Mesenteric fat pad (tissue), 1 donor: ENCODE measurements at regions not wholly inside any gene's neighbourhood (a gene's known extent, or its start where the extent isn't known, plus 50 kb on each side); places are given as distances from the start of the nearest gene placed in this dataset.

Experiments used
- DNase-seq: peaks from one replicate; pipeline ENCODE4 v3.0.0-alpha.2; 2020; ENCODE audit warnings: low spot score
- donor health status: DM: yes; HTN: yes; CAD: no.

DNA sequence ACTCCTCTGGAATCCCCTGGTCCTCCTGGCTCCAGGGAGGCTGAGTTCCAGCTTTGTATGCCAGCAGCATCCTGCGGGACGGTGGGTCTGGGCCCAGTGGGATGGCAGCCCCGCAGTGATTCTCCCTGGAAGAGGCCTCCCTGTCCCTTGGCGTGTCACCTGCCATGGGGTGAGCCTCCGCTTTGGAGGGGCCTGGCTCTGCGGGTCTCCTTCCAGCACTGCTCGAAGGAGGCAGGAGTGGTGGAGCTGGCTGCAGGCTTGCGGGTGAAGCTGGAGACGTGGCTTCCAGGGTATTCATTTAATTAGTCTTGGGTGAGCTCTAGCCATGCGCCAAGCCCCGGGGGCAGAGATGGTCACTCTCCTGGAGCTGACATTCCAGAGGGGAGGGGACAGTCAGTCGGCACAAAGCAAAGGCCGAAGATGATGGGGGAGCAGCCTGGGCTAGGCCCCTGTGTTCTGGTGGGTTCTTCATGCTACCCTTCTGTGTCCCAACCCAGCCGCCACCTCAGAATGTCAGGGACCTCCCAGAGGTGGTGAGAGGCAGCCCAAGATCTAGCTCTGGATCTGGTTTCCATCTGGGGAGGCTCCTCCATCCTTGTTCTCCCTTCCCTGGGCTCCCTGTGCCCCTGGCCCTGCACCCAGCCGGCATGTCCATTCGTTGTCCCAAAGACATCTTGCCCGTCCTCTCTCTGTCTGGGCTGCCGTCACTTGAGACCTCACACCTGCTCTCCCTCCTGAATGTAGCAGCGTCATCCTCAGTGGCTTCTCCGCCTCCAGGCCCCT is 1332.5 kb downstream of the BRD1 start:
- DNase-seq, result no peak

DNA sequence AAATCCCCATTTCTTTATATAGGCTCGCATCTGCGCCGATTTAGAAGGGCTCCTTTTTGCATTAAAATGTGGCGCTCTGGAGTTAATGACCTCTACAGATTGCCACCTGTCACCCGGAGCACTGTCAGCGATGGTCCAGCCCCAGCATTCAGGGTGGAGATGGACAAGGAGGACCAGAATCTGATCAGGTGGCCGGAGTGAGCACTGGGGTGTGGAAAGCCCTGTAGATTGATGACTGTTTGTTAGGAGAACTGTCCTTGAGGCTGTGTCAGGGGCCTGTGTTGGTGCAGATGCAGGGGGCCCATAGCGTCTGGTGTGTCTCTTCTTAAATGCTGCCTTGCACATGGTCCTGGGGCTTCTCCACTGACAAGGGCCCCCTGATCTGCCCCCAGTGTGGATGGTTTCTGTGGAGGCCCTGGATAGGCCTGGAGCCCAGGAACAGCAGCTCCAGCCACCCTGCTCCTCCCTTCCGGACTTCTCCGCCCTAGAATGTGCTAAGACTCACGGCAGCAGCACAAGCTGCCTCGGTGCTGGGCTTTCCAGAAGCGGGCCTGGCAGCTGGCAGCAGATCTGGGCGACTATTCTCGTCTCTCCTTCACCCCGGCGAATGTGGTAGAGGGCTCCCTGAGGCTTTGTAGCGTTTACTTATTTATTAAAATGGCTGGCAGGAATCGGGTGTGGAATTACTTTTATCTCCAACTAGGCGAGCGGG is 1333.3 kb downstream of the BRD1 start:
- DNase-seq, result no peak

- DNase-seq, result no peak
These were observed 1333.9 kb downstream of the BRD1 start for GRCh38 chr22:48493733-48494132.

DNA sequence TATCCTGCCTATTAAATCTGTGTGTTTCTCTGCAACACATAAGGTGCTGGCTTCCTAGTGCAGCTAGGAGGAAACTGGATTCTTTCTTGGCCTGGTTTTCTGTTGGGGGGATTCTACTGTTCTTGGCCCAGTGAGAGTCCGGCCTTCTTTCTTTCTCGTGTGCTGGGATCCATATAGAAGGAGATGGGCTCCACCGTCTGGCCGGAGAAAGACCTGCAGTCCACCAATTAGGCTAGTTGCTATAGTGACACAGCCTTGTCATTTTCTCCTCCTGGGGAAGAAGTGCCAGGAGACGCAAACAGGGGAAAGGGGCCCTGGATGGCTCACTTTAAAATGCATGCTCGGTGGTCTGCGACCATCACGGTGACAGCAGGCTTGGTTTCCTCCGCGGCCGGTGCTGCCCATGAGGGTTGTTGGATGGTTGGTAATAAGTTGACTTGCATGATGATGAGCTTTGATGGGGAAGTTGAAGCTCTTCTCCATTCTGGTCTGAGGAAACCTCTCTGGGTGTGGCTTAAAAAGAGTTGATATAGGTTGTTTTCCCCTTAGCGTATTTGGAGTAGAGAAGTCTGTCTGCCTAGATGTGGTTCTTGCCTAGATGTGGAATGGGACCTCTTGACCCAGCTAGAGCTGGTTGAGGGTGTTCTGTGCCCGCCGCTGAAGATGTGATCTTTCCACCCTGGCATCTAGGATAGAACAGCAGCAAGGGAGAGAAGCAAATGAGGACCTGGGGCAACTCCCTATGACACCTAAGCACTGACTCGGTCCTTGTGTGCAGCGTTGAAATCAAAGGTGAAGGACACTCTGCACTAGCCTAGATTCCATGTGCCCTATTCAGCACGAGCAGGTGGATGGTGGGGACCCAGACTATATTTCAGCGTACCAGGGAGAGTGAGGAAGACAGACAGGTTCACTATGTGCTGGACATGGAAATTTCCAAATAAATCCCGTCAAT is 1335.0 kb downstream of the BRD1 start:
- no peak for DNase-seq

DNA sequence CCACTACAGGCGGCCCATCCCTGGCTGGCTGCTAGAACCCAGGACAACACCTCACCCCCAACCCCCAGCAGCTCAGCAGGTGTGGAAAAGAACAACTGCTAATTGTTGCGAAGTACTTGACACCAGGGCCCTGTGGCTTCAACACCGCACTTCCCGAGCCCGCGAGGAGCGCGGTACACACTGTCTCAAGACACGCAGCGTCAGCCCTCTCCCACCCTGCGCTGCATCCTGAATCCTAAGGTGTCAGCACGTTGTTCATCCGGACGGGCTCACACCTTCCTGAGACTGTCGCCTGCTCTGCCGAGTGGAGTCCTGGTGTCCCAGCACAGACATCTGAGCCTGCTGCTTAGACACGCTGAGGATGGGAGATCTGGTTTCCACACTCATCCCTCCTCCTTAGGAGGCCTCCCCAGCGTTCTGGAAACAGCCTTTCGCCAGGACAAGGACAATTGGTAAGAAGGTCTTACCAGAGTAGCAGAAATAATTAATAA is 1336.2 kb downstream of the BRD1 start:
- peak; percentile 51 for DNase-seq

GRCh38 chr22:48490500-48491411 is 1336.9 kb downstream of the BRD1 start:
- DNase-seq, result peak; percentile 73

GRCh38 chr22:48489551-48490499 is 1337.8 kb downstream of the BRD1 start:
- DNase-seq, result peak; percentile 76

DNA sequence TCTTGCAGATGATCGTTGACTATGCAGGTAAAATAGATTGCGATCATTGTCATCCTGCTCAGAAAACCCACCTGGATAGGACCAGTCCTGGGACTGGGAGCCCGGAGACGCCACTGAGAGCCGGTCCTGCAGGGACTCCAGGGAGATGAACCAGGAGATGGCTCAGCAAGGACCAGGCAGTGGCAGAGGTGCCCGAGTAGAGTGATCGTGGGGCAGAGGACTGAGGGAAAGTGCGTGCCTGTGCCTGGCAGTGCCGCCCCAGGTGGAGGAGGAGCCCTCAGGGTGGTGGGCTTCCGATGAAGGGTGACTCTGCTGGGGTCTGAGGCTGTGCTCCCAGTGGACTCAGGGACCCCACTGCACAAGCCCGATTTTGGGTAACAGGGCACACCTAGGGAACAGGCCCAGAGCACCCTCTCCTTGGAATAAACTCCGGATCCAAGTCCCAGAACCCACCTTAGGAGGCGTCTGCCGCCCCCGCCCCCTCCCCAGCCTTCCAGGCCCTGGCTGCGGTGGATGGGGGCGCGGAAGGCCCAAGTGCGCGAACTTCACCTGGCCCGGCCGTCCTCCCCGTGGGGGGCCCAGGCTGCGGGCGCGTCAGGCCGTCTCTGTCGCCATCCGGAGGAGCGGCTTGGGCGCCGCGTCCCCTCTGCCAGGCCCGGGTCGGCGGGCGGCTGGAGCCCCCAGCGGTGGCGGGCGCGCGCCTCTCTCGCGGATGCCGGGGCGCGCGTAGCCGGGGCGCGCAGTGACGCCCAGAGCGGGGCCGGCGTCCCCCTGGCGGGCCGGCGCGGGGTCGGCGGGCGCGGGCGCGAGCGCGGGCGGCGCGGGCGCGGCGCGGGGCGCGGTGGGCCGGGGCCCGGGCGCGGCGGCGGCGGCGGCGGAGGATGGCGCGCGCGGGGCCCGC is 1338.8 kb downstream of the BRD1 start:
- DNase-seq, result peak; percentile 75

DNA sequence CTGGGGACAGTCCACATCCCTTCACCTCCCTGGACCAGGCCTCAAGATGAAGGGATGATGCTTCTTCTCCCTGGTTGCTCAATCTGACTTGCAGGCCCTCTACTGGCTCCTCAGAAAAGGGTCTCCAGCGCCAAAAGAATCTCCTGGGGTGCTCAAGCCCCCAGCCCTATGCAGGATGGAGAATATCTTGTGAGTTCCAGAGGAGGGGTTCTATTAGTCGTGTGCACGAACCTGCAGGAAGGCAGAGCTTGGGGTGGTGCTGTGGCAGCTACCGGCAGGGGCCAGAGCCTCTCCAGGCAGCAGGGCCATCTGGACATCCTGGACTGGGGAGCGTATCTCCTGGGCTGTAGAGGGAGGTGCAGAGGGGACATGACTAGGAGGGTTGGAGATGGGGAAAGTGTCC is 1339.5 kb downstream of the BRD1 start:
- no peak for DNase-seq

DNA sequence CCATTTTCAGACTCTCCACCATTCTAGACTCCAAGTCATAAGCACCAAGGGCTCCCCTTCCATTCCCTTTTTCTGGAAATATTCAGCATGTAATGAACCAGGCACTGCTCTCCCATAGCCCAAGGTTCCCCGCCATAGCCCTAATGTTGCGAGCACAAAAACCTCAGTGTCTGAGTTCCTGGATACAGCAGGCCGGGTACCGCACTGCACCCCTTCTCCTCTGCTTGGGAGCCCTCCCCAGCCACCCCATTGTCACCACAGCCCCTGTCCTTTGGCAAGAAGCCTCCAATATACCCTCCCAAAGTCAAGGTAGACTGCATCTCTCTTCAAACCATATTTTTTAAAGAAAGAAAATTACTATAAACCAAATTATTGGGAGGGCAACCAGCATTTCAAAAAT is 1341.1 kb downstream of the BRD1 start:
- no peak for DNase-seq

DNA sequence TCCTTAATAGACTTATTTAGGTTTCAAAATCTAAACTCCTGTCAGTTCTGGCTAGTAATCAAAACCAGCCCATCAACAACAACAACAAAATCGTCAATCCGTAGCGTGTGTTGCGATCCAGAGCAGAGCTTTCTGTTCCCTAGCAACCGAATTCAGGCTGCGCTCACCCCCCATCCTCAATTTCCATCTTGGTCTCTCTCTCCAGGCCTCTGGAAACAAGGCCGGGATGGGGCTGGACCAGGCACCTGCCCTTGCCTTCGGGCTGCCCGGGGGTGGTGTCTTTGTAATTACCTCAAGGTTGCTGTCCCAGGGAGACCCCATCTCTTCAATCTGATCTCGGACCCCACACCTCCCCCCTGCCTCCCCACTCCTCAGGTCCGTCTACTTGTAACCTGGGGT is 1341.5 kb downstream of the BRD1 start:
- peak; percentile 82 for DNase-seq

DNA sequence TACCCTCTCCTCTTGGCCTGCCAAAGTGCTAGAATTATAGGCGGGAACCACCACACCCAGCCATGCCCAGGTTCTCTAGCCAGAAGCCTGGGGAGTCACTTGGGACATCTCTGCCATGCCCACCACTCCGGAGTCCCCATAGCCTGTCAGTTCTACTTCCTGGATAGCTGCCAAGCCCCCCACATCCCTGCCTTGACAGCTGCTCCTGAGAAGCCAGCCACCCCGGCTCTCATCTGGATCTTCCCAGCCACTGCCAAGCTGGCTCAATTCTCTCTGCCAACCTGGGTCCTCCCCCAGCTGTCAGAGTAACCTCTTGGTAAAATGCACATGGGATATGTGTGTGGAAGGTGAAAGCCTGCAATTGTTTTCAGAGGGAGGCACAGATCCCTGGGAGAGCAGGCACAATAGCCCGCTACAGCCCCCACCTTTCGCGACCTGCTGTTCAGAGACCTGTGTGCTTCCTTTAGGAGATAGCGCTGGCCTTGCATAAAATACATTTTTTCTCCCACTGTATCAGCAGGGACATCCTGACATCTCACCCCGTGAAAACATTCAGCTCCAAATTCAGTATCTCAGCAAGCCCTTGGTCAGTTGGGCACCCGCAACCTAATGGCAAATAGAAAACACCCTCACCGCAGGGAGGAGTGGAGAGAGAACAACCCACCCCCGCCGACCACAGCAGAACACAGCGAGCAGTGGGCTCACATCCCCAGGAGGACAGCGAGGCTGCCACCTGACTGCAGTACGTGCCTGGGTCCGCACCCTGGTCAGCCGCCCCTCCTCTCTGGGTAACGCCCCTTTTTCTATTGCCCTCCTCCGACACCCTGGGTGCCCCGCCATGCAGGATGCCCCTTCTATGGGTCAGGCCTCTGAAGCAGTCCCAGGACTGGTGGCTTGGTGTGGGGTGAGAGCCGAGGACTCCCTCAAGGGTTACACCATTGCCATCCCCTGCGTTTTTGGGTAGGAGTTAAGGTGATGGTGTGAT is 1342.2 kb downstream of the BRD1 start:
- DNase-seq, result peak; percentile 79

DNA sequence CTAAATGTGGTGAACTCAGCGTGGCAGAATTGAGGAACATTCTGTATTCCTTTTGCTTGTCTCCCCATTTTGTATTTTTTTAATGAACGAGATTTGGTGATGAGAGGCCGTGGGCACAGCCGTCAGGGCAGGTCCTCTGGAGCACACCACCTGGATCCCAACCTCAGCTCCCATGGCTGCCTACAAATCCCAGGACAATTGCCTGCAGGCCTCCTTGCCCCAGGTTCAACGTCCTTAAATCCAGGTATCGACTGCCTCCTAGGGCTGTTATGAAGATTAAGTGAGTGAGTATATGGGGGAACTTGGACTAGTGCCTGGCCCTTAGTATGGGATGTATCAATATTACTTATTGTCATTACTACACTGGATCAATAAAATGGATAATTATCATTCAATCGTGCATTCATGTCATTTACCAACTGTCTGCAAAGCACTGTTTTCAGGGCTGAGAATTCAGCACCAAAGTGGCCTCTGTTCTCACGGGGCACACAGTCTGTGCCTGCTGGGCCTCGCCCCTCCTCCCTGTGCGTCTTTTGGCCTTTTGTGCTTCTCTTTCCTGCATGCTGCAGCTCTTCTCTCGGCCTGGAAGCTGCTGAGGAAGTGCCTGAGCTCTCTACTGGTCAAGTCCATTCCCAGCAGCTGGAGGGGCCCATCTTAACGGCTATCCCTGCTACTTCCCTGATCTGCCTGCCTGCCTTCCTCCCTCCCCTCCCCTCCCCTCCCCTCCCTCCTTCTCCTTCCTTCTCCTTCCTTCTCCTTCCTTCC is 1343.7 kb downstream of the BRD1 start:
- no peak for DNase-seq

DNA sequence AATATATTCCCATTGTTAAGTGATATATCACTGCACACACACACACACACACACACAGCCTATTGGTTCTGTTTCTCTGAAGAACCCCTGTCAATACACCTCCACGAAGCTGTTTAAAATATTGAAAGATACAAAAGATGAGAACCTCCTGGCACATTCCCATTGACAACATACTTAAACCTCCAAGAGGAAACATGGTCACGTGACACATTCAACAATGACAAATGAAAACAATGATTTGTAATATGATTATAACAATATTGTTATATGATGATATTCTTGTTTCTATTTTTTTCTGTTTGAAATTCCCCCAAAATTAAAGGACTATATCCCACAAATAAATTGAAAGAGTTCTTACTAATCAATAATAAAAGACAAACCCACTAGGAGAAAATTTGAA is 1344.9 kb downstream of the BRD1 start:
- no peak for DNase-seq

- peak; percentile 35 for DNase-seq
These were observed 1345.5 kb downstream of the BRD1 start for GRCh38 chr22:48482198-48482597.

DNA sequence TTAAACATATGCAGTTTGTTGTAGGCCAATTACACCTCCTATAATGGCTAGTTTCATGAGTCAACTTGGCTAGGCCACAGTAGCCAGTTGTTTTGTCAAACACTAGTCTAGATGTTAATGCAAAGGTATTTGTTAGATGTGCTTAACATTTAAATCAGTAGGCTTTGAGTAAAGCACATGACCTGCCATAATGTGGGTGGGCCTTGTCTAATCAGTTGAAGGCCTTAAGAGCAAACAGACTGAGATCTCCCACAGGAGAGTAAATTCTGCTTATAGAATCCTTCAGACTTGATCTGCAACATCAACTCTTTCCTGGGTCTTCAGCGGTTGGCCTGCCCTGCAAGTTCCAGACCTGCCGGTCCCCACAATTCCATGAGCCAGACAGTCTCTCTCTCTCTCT is 1345.9 kb downstream of the BRD1 start:
- DNase-seq, result no peak
